Fibroblast of lung (primary cell): ENCODE measurements at regions not wholly inside any gene's neighbourhood (a gene's known extent, or its start where the extent isn't known, plus 50 kb on each side); places are given as distances from the start of the nearest gene placed in this dataset.

Experiments used
- CTCF ChIP-seq, 2 donors: IDR thresholded peaks in 1 of 2; conservative IDR thresholded peaks in 1 of 2; 1 replicate in 1 of 2; 2 replicates in 1 of 2; pipeline ENCODE4 v1.5.1; 2011 to 2012; ENCODE audit warnings: low read length in 2 of 2, control low read depth in 1 of 2, inconsistent platforms in 1 of 2, low read depth in 1 of 2, mild to moderate bottlenecking in 1 of 2
- EZH2 ChIP-seq: IDR thresholded peaks from 2 replicates; pipeline ENCODE4 v1.5.1; 2012; ENCODE audit warnings: low read length, control low read depth, mild to moderate bottlenecking; ENCODE audit errors: missing control alignments

- TF ChIP-seq CTCF (conservative IDR thresholded peaks at IDR 0.05 in 1 of 2, IDR thresholded peaks at IDR 0.05 in 1 of 2; ENCODE audit: low read depth in 1 of 2, low read length in 2 of 2): no peak
- no peak for TF ChIP-seq EZH2
Measured at GRCh38 chr5:73264631-73265030, 91.6 kb downstream of the TMEM174 start.
